ENCODE measurements at regions not wholly inside any gene's neighbourhood (a gene's known extent, or its start where the extent isn't known, plus 50 kb on each side); places are given as distances from the start of the nearest gene placed in this dataset.

DNA sequence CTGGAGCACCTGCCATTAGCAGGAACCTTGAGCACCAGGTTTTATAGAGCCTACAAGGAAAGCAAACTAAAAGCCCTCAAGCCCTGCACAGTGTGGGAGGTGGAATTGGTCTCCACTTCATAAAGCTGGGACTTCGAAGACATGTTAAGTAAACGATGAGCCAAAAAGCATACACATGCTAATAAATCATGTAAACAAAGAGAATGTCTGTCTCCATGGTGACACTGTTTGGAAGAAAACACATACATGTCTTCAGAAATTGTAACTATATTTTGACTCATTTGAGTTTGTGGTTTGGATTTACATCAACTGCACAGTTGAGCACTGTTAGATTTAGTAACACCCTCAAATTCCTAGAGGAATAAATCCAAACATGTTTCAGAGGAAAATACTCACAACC, 978.5 kb upstream of the LRRTM1 start:
- Histone ChIP-seq H3K36me3 (ENCODE audit: control insufficient read depth in 2 of 2, insufficient read depth in 1 of 2, low read length in 2 of 2) (no peaks in the 10 kb centered on the region), H3K4me3 (ENCODE audit: low read depth, low read length) (no peak overlapping the region), H3K9me3 (ENCODE audit: control insufficient read depth, insufficient read depth, low read depth, low read length) (no peaks in the 10 kb centered on the region), H3K4me1 (ENCODE audit: control insufficient read depth, insufficient read depth, low read length) (no peaks in the 10 kb centered on the region), H3K27ac (ENCODE audit: extremely low read depth, low read depth, low read length) (no peak overlapping the region)
- ChIA-PET CTCF (no interaction called here), POLR2A (no interaction called here)
- TF ChIP-seq REPIN1 (tag by site-specific recombination; IDR thresholded peaks at IDR 0.05; ENCODE audit: low read depth) (no peak), ZNF830 (tag by site-specific recombination; IDR thresholded peaks at IDR 0.05; ENCODE audit: low read depth) (no peak), IKZF3 (tag by site-specific recombination; IDR thresholded peaks at IDR 0.05) (no peak), ZNF529 (tag by site-specific recombination; IDR thresholded peaks at IDR 0.05; ENCODE audit: insufficient replicate concordance) (no peak), ZNF514 (tag by site-specific recombination; IDR thresholded peaks at IDR 0.05) (no peak)

DNA sequence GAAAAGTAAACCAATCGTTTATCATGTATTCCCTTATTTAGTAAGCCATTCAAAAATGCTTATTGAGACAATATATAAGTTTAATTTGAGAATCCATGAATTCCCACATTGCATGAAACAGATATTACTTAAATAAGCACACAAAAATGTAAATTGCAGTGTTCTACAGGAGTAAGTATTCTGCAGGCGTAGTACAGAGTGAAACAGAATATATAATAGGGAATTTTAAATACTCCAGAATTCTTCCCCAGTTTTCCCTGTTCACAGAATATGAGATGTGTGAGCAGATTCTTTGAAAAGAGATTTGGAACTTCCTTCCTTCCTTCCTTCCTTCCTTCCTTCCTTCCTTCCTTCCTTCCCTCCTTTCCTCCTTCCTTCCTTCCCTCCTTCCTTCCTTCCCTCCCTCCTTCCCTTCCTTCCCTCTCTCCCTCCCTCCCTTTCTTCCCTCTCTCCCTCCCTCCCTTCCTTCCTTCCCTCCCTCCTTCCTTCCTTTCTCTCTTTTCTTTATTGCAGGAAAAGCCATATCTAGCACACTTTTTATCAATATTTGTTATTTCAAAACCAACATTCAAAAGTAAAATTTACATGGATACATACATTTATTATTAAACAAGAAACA, 977.7 kb upstream of the LRRTM1 start:
- Histone ChIP-seq H3K27ac (ENCODE audit: extremely low read depth, low read depth, low read length) (no peak overlapping the region), H3K36me3 (ENCODE audit: control insufficient read depth in 2 of 2, insufficient read depth in 1 of 2, low read length in 2 of 2) (no peaks in the 10 kb centered on the region), H3K9me3 (ENCODE audit: control insufficient read depth, insufficient read depth, low read depth, low read length) (no peaks in the 10 kb centered on the region), H3K4me3 (ENCODE audit: low read depth, low read length) (no peak overlapping the region), H3K4me1 (ENCODE audit: control insufficient read depth, insufficient read depth, low read length) (no peaks in the 10 kb centered on the region)
- TF ChIP-seq ZNF585B (tag by site-specific recombination; IDR thresholded peaks at IDR 0.05) (no peak), YY2 (tag by site-specific recombination; IDR thresholded peaks at IDR 0.05) (no peak), ZNF132 (tag by site-specific recombination; IDR thresholded peaks at IDR 0.05; ENCODE audit: borderline replicate concordance) (no peak), TCF7L2 (IDR thresholded peaks at IDR 0.05; ENCODE audit: borderline replicate concordance, low read depth, low read length) (no peak), ZNF701 (tag by site-specific recombination; IDR thresholded peaks at IDR 0.05) (no peak), ZNF837 (tag by site-specific recombination; IDR thresholded peaks at IDR 0.05) (no peak), ZNF624 (tag by site-specific recombination; IDR thresholded peaks at IDR 0.05) (no peak), ZNF211 (tag by site-specific recombination; IDR thresholded peaks at IDR 0.05; ENCODE audit: low read depth) (no peak), ZNF561 (tag by site-specific recombination; IDR thresholded peaks at IDR 0.05; ENCODE audit: borderline replicate concordance) (no peak)
- TF ChIP-seq, protein P1, sequence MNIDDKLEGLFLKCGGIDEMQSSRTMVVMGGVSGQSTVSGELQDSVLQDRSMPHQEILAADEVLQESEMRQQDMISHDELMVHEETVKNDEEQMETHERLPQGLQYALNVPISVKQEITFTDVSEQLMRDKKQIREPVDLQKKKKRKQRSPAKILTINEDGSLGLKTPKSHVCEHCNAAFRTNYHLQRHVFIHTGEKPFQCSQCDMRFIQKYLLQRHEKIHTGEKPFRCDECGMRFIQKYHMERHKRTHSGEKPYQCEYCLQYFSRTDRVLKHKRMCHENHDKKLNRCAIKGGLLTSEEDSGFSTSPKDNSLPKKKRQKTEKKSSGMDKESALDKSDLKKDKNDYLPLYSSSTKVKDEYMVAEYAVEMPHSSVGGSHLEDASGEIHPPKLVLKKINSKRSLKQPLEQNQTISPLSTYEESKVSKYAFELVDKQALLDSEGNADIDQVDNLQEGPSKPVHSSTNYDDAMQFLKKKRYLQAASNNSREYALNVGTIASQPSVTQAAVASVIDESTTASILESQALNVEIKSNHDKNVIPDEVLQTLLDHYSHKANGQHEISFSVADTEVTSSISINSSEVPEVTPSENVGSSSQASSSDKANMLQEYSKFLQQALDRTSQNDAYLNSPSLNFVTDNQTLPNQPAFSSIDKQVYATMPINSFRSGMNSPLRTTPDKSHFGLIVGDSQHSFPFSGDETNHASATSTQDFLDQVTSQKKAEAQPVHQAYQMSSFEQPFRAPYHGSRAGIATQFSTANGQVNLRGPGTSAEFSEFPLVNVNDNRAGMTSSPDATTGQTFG (tag by site-specific recombination; IDR thresholded peaks at IDR 0.05; ENCODE audit: borderline replicate concordance), result no peak
- TF ChIP-seq, protein P2, sequence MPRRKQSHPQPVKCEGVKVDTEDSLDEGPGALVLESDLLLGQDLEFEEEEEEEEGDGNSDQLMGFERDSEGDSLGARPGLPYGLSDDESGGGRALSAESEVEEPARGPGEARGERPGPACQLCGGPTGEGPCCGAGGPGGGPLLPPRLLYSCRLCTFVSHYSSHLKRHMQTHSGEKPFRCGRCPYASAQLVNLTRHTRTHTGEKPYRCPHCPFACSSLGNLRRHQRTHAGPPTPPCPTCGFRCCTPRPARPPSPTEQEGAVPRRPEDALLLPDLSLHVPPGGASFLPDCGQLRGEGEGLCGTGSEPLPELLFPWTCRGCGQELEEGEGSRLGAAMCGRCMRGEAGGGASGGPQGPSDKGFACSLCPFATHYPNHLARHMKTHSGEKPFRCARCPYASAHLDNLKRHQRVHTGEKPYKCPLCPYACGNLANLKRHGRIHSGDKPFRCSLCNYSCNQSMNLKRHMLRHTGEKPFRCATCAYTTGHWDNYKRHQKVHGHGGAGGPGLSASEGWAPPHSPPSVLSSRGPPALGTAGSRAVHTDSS (tag by site-specific recombination; IDR thresholded peaks at IDR 0.05), result no peak
- TF ChIP-seq, protein P3, sequence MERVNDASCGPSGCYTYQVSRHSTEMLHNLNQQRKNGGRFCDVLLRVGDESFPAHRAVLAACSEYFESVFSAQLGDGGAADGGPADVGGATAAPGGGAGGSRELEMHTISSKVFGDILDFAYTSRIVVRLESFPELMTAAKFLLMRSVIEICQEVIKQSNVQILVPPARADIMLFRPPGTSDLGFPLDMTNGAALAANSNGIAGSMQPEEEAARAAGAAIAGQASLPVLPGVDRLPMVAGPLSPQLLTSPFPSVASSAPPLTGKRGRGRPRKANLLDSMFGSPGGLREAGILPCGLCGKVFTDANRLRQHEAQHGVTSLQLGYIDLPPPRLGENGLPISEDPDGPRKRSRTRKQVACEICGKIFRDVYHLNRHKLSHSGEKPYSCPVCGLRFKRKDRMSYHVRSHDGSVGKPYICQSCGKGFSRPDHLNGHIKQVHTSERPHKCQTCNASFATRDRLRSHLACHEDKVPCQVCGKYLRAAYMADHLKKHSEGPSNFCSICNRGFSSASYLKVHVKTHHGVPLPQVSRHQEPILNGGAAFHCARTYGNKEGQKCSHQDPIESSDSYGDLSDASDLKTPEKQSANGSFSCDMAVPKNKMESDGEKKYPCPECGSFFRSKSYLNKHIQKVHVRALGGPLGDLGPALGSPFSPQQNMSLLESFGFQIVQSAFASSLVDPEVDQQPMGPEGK (tag by site-specific recombination; IDR thresholded peaks at IDR 0.05), result no peak
- CTCF ChIA-PET, result no interaction called here
- POLR2A ChIA-PET, result no interaction called here

All from HEK293 (cell line).